ENCODE measurements at regions not wholly inside any gene's neighbourhood (a gene's known extent, or its start where the extent isn't known, plus 50 kb on each side); places are given as distances from the start of the nearest gene placed in this dataset.

DNA sequence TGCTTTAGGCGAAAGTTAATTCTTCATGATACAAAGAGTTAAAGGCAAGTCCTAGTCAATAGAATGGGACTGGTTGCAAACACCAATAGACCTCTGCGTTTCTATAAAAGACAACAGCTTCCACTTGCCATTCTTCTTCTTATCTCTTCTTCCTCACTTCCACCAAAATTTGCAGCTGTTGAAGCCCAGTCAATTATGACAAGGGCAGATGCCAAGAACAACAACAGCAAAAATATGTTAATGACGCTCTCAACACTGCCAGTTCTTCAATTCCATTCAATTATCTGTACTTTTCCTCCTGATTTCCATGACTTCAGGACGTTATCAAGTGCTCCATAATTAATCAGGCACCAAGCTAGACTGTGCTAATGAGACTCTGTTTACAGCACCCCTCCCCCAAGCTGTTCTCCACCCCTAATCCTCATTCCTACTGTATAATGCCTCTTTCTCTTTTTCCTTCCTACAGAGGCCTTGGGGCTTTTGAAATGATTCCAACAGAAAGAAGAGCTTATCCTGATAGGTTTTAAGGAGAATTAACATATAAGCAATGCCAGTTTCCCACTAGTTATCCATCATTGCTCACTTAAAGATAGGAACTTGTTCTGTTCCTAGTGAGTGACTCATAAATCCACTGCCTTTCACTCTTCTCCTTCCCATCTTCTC is 1160.5 kb downstream of the IGSF11 start:
- DNase-seq: no peak

- no peak for DNase-seq
Measured at GRCh38 chr3:117874904-117875874, 1159.5 kb downstream of the IGSF11 start.

GRCh38 chr3:117875887-117876286 is 1158.8 kb downstream of the IGSF11 start:
- DNase-seq: no peak

- DNase-seq: no peak
Measured at GRCh38 chr3:117880638-117881037, 1154.0 kb downstream of the IGSF11 start.

- no peak for DNase-seq
Measured at GRCh38 chr3:117881210-117881609, 1153.4 kb downstream of the IGSF11 start.

- no peak for DNase-seq
Measured at GRCh38 chr3:117885011-117885441, 1149.6 kb downstream of the IGSF11 start.

DNA sequence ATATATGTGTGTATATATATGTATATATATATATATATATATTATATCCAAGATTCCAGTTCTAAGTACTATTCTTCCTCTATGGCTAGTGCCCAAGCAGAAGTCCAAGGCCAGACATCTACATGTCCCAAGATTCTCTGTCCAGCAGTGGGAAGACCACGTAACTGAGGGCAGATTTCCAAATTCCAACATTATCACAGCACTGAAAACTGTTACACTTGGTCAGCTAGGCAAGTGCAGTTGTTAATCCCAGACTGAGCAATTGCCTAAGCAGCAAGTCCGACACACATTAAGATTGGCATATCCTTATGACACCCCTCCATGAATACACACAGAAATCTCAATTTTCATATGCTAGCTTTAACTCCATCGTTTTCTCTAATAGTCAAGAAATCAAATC is 1148.5 kb downstream of the IGSF11 start:
- no peak for DNase-seq

DNA sequence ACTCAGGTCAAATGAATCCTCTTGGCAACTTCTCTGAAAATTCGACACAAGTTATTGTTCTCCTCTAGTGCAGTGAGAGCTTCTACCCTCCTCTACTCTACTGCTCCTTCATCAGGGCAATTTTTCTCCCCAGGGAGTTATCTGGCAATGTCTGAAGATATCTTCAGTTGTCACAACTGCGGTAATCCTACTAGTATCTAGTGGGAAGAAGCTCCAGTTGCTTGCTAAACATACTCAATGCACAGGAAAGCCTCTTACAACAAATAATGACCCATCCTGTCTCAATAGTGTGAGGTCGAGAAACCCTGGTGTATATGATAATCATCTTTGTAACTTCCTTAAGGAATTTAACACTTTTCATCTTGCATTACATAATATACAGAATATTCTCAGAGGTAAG is 1147.6 kb downstream of the IGSF11 start:
- DNase-seq: no peak

DNA sequence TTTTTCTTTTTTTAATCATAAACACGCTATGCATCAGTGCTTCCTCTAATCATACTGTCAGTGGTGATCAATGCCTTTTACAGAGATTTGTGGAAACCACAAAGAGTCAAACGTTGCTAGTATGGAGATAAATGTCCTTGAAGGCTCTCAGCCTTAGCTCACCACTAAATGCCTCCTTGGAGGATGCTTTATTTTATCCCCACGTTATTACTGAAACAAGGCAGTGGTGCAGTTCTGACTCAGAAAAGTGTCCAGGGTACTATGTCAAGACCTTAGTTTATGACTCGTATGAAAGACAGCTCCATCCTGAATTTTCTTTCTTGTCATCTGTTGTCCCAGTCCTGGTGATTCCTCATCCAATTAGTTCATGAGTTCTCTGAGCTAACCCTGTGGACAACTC is 1146.7 kb downstream of the IGSF11 start:
- DNase-seq: no peak

DNA sequence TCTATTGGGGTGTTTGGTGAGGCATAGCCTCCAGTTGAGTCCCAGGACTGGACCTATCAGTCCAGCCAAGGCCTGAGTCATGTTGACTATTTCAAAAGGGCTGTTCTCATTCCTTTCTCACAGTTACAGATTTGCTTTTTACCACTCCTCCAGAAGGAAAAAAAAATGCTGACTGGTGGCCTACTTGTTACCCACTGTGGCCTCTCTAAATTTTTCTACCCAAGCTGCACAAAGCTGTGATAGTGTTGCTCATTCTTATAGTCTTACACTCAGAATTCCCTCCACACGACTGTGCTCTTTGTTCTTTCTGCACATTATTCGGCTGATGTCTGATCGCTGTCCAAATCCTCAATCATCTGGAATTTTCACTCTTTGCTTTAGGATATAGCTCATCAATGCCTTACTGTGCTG is 1142.2 kb downstream of the IGSF11 start:
- DNase-seq: no peak

DNA sequence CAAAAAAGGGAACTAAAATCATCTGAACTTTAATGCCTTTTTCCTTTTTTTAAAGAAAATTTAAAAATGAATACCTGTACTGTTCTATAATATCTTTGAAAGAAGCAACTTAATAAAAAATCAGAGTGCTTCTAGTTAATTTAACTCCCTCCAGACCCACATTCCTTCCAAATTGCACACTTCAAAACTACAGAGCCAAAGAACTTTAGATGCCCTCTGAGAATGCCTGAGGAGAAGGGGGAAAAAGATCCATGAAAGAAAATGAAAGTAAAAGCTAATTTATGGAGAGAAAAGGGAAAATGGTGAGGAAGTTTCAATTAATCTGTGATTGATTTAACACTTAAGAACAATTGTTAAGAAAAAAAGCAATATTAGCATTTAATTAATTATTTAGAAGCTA is 1141.6 kb downstream of the IGSF11 start:
- DNase-seq: no peak

- no peak for DNase-seq
Measured at GRCh38 chr3:117893638-117894037, 1141.0 kb downstream of the IGSF11 start.

DNA sequence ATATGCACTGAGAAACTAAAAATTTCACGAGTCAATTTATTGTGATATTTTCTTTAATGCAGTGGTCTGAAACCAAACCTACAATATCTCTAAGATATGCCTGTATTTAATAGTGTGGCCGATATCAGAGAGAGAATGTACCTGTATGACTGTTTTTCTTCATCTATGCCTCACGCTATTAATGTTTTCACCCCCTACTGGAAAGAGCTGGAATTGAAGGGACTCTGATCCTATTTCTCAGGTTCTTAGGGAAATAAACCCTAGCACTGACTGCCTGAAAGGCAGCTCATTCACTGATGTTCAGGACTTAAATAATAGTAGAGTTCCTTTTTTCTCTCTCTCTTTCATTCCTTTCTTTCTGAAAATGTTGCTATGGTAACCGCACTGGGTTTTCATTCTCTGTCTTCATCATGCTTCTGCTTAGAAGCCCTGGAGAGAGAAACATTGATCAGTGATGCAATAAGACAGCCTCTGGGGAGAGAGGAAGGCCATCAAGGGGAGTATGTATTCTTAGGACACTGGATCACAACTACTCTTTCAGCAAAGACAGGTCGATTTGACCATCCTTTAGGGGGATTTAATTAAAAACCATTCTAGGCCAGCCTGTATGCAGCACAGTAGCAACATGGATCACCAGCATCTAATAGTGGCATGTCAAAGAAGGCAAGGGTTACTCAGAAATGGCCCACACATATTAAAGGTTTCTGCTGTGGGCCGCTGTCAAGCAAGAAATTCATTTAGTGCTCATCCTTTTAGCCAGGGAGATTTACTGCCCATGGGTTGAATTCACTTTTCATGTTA is 1135.7 kb downstream of the IGSF11 start:
- no peak for DNase-seq

DNA sequence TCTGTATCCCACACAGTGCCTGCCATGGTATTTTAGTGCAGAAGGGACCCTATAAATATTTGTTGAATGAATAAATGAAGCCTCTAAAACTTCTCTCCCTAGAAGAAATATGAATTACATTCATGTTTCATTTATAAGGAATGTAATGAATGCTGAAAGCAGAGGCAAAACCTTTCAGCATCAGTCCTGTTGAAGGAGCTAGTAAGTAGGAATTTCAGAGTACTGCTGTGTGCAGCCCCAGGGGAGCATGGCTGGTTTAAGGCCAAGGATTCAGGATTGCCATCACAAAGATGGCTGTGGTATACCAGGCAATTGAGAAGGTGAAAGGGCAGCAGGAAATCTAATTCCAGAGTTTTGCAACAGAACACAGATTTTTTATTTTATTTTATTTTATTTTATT is 1131.4 kb downstream of the IGSF11 start:
- DNase-seq: no peak

GRCh38 chr3:117910820-117911521 is 1123.7 kb downstream of the IGSF11 start:
- no peak for DNase-seq

- no peak for DNase-seq
Measured at GRCh38 chr3:117912352-117912751, 1122.3 kb downstream of the IGSF11 start.

GRCh38 chr3:117914540-117915100 is 1120.0 kb downstream of the IGSF11 start:
- no peak for DNase-seq

GRCh38 chr3:117916839-117917238 is 1117.8 kb downstream of the IGSF11 start:
- no peak for DNase-seq

GRCh38 chr3:117919621-117920020 is 1115.0 kb downstream of the IGSF11 start:
- no peak for DNase-seq

DNA sequence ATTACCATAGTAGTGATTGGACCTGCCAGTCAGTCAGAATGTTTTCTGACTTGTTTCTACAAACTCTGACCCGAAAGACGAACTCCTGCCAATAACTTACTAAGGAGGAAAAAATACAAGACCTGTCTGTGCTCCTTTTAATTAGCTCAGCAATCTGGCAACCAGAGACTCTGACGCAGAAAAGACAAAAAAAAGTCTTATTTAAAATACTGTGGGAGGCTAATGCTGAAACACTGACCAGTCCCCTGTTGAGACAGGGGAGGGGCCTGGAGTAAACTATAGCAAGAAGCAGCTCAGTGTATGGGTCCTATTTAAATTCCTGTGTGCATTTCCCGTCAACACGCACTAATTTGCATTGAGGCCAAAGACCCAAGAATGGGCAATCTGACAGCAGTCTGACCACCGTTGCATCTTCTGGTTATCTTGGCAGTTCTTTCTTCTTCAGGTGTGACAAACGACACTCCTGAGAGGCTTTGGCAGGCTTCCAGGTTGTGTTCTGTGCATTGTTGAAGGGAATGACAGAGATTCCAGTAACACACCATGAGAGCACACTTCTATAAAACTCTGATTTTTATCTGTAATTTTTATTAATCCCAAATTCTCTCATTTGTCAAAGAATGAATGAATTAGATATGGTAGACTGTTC is 1114.3 kb downstream of the IGSF11 start:
- no peak for DNase-seq

DNA sequence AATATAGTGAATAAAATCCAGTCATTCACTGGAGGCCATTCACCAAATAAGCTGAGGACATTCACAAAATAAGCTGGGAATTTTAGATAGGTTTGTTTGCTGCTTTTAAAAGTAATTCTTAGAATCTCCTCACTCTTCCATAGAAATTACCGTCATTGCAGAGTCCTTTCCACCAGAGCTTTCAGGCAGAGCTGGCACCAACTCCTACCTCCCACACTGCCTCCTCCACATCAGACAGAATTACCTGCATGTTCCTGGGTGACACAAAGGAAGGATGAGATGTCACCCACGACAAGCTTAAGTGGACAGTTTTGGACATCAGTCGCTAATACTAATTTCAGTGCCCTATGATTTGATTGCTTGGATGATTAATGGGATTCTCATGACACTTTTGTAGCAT is 1113.2 kb downstream of the IGSF11 start:
- DNase-seq: no peak

DNA sequence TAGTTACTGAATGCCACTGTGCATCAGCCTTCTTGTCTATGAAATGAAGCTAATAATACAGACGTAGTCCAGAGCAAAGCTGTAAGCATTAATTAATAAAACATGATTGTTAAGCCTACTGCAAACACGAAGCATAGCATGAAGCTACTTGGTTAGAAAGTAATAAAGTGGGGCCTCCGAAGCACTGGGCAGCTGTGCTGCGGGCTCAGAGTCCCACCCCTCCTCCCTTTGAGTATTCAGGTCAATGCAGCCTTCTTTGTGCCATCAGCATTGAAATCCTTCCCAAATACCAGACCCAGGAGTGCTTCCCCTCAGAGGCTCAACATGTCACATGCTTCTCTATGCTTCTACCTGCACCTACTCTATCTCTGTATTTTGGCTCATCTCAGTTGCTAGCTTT is 1112.6 kb downstream of the IGSF11 start:
- no peak for DNase-seq

Measured in stimulated activated CD4-positive, alpha-beta T cell treated with anti-CD3 and anti-CD28 coated beads, Interleukin-4, amount 100 ng/mL, for 4 hours (primary cell).